Tibial artery (tissue), 4 donors: ENCODE measurements at regions not wholly inside any gene's neighbourhood (a gene's known extent, or its start where the extent isn't known, plus 50 kb on each side); places are given as distances from the start of the nearest gene placed in this dataset.

Experiments used
- DNase-seq, 2 donors: peaks; one replicate each; pipeline ENCODE4 v3.0.0-alpha.2; 2019
- H3K27ac ChIP-seq, 2 donors: fragments of 200-600 bp; sonication (generic) in 1 of 2; 1 replicate in 1 of 2; 2 replicates in 1 of 2; pipeline ENCODE4 v1.5.1; 2018 to 2019; ENCODE audit warnings: mild to moderate bottlenecking in 1 of 2
- H3K27me3 ChIP-seq, 2 donors: fragments of 200-600 bp; sonication (generic) in 1 of 2; one replicate each; pipeline versions ENCODE4 v1.5.1 to v1.6.0; 2016 to 2019
- H3K36me3 ChIP-seq, 3 donors: fragments of 200-600 bp; sonication (generic) in 2 of 3; one replicate each; pipeline ENCODE4 v1.5.1; 2016 to 2019; ENCODE audit warnings: mild to moderate bottlenecking in 2 of 3
- H3K4me1 ChIP-seq, 4 donors: fragments of 200-600 bp; sonication (generic) in 2 of 4; 1 replicate in 3 of 4; 2 replicates in 1 of 4; pipeline ENCODE4 v1.5.1; 2016 to 2019
- H3K4me3 ChIP-seq, 2 donors: fragments of 200-600 bp; sonication (generic) in 1 of 2; 1 replicate in 1 of 2; 2 replicates in 1 of 2; pipeline ENCODE4 v1.5.1; 2018 to 2019; ENCODE audit warnings: mild to moderate bottlenecking in 2 of 2
- H3K9me3 ChIP-seq, 3 donors: fragments of 200-600 bp; sonication (generic) in 1 of 3; one replicate each; pipeline ENCODE4 v1.5.1; 2016 to 2019
- intact Hi-C: fragments of 100-400 bp; cut with DNase I; formaldehyde crosslinking; loops from one replicate; pipeline ENCODE4 v1.15.0; 2023; ENCODE audit warnings: low total_unique reads
- TF ChIP-seq, protein P1 (sequence below), 2 experiments: fragments of 200-600 bp in 1 of 2; fragments of 450-650 bp in 1 of 2; IDR thresholded peaks; one replicate each; pipeline ENCODE4 v1.5.1; 2017 to 2019; ENCODE audit warnings: antibody characterized with exemption in 2 of 2, mild to moderate bottlenecking in 1 of 2, moderate library complexity in 1 of 2

DNA sequence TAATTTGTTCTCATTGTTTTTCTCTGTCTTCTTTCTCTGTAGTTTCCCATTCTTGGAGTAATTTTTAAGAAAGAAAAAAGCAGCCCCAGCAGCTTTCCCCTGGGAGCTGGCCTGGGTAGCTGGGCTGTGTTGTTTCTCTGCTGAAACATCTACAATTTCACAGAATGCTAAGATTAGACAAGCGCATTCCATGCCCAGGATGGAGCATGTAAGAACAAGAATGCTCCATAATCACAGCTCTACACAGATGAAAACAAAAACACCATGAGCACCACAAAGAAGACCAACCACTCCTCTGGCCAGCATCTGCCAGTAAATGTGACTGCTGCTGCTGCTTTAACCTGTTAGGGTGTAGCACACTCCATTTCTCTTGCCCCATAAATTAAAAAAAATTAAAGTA, 239.2 kb upstream of the SLITRK1 start:
- intact Hi-C loops = no loop called here
- no peaks in the 10 kb centered on the region for H3K27me3 ChIP-seq

DNA sequence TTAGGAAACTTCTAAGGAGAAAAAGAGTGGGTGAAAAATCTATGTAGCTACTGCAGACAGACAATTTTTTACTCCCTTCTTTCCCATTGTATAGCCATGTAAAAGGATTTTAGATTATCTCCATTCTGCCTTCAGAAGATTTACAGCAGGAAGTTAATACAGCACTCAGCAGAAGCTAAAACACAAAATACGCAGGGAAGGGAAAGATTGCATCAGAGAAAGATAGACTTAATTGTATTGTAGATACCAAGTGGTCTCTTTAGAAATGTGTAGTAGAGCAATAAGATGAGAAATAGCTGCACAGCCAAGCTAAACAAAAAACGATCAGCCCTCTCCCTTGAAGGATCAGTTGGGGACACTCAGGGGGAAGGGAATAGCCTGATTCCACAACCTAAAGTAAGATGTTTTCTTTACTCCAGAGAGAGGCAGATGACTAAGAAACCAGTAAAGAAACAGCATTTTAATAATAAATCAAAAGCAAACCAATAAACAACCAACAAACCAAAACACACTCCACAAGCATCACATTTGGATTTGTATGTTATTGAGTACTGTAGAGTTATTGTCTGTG, 236.7 kb upstream of the SLITRK1 start:
- Histone ChIP-seq H3K4me1 (peaks cover 0 to 12% (median 0%) of the 10 kb centered on the region in 4 donors), H3K27me3 (no peaks in the 10 kb centered on the region), H3K27ac (no peak overlapping the region), H3K36me3 (no peaks in the 10 kb centered on the region), H3K9me3 (no peaks in the 10 kb centered on the region), H3K4me3 (no peak overlapping the region)
- TF ChIP-seq, protein P1, sequence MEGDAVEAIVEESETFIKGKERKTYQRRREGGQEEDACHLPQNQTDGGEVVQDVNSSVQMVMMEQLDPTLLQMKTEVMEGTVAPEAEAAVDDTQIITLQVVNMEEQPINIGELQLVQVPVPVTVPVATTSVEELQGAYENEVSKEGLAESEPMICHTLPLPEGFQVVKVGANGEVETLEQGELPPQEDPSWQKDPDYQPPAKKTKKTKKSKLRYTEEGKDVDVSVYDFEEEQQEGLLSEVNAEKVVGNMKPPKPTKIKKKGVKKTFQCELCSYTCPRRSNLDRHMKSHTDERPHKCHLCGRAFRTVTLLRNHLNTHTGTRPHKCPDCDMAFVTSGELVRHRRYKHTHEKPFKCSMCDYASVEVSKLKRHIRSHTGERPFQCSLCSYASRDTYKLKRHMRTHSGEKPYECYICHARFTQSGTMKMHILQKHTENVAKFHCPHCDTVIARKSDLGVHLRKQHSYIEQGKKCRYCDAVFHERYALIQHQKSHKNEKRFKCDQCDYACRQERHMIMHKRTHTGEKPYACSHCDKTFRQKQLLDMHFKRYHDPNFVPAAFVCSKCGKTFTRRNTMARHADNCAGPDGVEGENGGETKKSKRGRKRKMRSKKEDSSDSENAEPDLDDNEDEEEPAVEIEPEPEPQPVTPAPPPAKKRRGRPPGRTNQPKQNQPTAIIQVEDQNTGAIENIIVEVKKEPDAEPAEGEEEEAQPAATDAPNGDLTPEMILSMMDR (IDR thresholded peaks at IDR 0.05) = no peak
- no peak for DNase-seq
- intact Hi-C loops = no loop called here

More for the DNA sequence above, 239.2 kb upstream of the SLITRK1 start:
- no peak overlapping the region for H3K4me3 ChIP-seq
- TF ChIP-seq, protein P1 (IDR thresholded peaks at IDR 0.05) = no peak
- H3K27ac ChIP-seq = no peak overlapping the region
- H3K9me3 ChIP-seq = no peaks in the 10 kb centered on the region
- no peaks in the 10 kb centered on the region for H3K36me3 ChIP-seq
- H3K4me1 ChIP-seq = peaks cover 0 to 19% (median 0%) of the 10 kb centered on the region in 4 donors
- DNase-seq = no peak

DNA sequence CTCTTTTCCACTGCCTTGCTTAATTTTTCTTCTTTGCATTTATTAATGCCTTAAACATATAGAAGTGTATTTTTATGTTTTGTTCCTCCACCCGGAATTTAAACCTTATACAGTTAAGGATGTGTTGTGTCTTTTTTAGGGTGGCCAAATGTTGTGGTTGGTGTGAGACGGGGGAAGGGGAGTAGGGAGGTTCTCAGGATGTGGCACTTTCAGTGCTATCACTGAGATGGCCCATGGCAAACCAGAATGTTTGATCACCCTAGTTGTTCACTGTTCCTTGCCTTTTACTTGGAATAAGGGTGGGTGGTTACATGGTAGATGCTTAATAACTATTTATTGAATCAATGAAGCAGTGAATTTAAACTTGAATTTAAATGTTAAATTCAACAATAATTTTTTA, 216.0 kb upstream of the SLITRK1 start:
- no peaks in the 10 kb centered on the region for H3K4me1 ChIP-seq
- TF ChIP-seq, protein P1 (IDR thresholded peaks at IDR 0.05) = no peak
- H3K36me3 ChIP-seq = no peaks in the 10 kb centered on the region
- intact Hi-C loops = no loop called here
- no peaks in the 10 kb centered on the region for H3K9me3 ChIP-seq
- no peak overlapping the region for H3K4me3 ChIP-seq
- no peaks in the 10 kb centered on the region for H3K27me3 ChIP-seq
- H3K27ac ChIP-seq = no peak overlapping the region
- no peak for DNase-seq

DNA sequence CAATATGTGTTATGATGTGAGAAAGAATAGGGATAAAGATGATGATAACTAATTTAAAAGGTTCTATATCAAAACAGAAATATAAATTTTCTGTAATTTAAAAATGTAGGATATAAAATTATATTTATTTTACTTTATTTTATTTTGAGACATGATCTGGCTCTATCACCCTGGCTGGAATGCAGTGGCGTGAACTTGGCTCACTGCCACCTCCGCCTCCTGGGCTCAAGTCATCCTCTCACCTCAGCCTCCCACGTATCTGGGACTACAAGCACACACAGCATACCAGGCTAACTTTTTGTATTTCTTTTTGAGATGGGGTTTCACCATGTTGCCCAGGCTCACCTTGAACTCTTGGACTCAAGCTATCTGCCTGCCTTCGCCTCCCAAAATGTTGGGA, 214.9 kb upstream of the SLITRK1 start:
- H3K27ac ChIP-seq = no peak overlapping the region
- no peak overlapping the region for H3K4me3 ChIP-seq
- H3K36me3 ChIP-seq = no peaks in the 10 kb centered on the region
- intact Hi-C loops = no loop called here
- DNase-seq = no peak
- TF ChIP-seq, protein P1 (IDR thresholded peaks at IDR 0.05) = no peak
- no peaks in the 10 kb centered on the region for H3K4me1 ChIP-seq
- no peaks in the 10 kb centered on the region for H3K9me3 ChIP-seq
- no peaks in the 10 kb centered on the region for H3K27me3 ChIP-seq

DNA sequence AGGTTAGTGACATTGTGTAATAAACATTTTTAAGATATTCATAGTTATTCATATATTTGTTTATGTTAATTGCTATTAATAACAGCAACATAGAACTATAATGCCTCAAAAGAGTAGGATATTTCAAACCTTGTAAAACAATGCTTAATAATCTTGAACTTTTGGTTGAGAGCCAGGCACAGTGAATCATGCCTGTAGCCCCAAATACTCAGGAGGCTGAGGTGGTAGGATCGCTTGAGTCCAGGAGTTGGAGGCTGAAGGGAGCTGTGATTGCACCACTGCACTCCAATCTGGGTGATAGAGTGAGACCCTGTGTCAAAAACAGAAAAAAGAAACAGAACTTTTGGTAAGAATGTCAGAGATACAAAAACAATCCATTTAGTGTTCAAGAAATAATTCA, 213.9 kb upstream of the SLITRK1 start:
- Histone ChIP-seq H3K9me3 (no peaks in the 10 kb centered on the region), H3K4me1 (no peaks in the 10 kb centered on the region), H3K27ac (no peak overlapping the region), H3K36me3 (no peaks in the 10 kb centered on the region), H3K4me3 (no peak overlapping the region), H3K27me3 (no peaks in the 10 kb centered on the region)
- no peak for DNase-seq
- TF ChIP-seq, protein P1 (IDR thresholded peaks at IDR 0.05) = no peak
- intact Hi-C loops = no loop called here

DNA sequence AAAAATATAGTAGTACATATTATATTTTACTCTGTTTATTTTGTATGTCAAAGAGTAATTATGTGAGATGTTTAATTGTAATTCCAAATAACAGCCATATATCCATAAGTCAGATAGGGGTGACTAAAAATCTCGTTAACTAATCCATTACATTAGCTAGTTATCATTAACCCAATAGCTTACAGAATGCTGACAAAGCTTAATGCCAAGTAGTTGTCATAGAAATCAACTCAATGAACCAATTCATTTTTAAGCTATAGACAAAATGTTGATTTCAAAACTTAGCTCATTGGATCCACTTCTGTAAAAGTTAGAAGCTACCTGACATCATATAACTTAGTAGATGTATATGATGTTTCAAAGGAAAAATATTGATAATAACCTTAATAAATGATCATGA, 206.7 kb upstream of the SLITRK1 start:
- no peak overlapping the region for H3K27ac ChIP-seq
- no peaks in the 10 kb centered on the region for H3K4me1 ChIP-seq
- H3K27me3 ChIP-seq = no peaks in the 10 kb centered on the region
- no peak overlapping the region for H3K4me3 ChIP-seq
- intact Hi-C loops = no loop called here
- H3K9me3 ChIP-seq = no peaks in the 10 kb centered on the region
- H3K36me3 ChIP-seq = no peaks in the 10 kb centered on the region
- DNase-seq = no peak
- TF ChIP-seq, protein P1 (IDR thresholded peaks at IDR 0.05) = no peak
